ENCODE measurements at regions not wholly inside any gene's neighbourhood (a gene's known extent, or its start where the extent isn't known, plus 50 kb on each side); places are given as distances from the start of the nearest gene placed in this dataset.

DNA sequence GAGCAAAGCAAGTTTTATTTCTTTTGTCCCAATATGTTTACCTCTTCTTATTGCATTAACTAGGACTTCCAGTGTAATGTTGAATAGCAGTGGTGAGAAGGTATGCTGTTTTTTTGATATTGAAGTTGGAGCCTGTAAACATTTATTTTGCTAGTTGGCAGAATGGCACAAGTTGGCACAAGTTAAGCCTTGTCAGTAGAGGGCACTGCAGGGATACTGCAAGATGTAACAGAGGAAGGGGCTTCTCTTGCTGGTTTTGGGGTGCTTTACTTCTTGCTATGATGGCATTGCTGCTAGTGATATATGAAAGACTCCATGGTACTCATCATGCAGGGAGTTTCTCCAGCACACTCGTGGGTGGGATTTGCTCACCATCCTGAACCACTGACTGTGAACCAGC is 327.3 kb upstream of the ARX start:
- Histone ChIP-seq H3K9me3 (ENCODE audit: low read depth, low read length) (no peaks in the 10 kb centered on the region), H2AFZ (ENCODE audit: low read length) (no peak overlapping the region), H3K4me3 (ENCODE audit: insufficient read depth, low read length) (no peak overlapping the region), H3K36me3 (ENCODE audit: insufficient read depth, low read length) (no peaks in the 10 kb centered on the region), H3K4me2 (ENCODE audit: insufficient read depth, low read length) (no peak overlapping the region), H3K27me3 (ENCODE audit: insufficient read depth, low read length) (no peaks in the 10 kb centered on the region), H3K27ac (ENCODE audit: low read depth, low read length) (no peak overlapping the region), H3K4me1 (ENCODE audit: insufficient read depth, low read length) (no peaks in the 10 kb centered on the region), H3K79me2 (ENCODE audit: insufficient read depth, low read length) (no peaks in the 10 kb centered on the region), H4K20me1 (ENCODE audit: insufficient read depth, low read length) (no peaks in the 10 kb centered on the region)
- no peak for DNase-seq (ENCODE audit: insufficient read length, low spot score, missing footprints)
- TF ChIP-seq, protein P1, sequence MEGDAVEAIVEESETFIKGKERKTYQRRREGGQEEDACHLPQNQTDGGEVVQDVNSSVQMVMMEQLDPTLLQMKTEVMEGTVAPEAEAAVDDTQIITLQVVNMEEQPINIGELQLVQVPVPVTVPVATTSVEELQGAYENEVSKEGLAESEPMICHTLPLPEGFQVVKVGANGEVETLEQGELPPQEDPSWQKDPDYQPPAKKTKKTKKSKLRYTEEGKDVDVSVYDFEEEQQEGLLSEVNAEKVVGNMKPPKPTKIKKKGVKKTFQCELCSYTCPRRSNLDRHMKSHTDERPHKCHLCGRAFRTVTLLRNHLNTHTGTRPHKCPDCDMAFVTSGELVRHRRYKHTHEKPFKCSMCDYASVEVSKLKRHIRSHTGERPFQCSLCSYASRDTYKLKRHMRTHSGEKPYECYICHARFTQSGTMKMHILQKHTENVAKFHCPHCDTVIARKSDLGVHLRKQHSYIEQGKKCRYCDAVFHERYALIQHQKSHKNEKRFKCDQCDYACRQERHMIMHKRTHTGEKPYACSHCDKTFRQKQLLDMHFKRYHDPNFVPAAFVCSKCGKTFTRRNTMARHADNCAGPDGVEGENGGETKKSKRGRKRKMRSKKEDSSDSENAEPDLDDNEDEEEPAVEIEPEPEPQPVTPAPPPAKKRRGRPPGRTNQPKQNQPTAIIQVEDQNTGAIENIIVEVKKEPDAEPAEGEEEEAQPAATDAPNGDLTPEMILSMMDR (IDR thresholded peaks at IDR 0.05; ENCODE audit: extremely low read depth, low read depth, low read length) = no peak

GRCh38 chrX:25337841-25338240 is 322.1 kb upstream of the ARX start:
- Histone ChIP-seq H3K27ac (ENCODE audit: low read depth, low read length) (no peak overlapping the region), H4K20me1 (ENCODE audit: insufficient read depth, low read length) (no peaks in the 10 kb centered on the region), H2AFZ (ENCODE audit: low read length) (no peak overlapping the region), H3K36me3 (ENCODE audit: insufficient read depth, low read length) (no peaks in the 10 kb centered on the region), H3K4me1 (ENCODE audit: insufficient read depth, low read length) (no peaks in the 10 kb centered on the region), H3K27me3 (ENCODE audit: insufficient read depth, low read length) (no peaks in the 10 kb centered on the region), H3K9me3 (ENCODE audit: low read depth, low read length) (no peaks in the 10 kb centered on the region), H3K4me2 (ENCODE audit: insufficient read depth, low read length) (no peak overlapping the region), H3K4me3 (ENCODE audit: insufficient read depth, low read length) (no peak overlapping the region), H3K79me2 (ENCODE audit: insufficient read depth, low read length) (no peaks in the 10 kb centered on the region)
- TF ChIP-seq, protein P1 (IDR thresholded peaks at IDR 0.05; ENCODE audit: extremely low read depth, low read depth, low read length) = no peak
- DNase-seq (ENCODE audit: insufficient read length, low spot score, missing footprints) = no peak

GRCh38 chrX:25300994-25301393 is 285.2 kb upstream of the ARX start:
- H3K4me1 ChIP-seq (ENCODE audit: insufficient read depth, low read length) = no peaks in the 10 kb centered on the region
- no peaks in the 10 kb centered on the region for H4K20me1 ChIP-seq (ENCODE audit: insufficient read depth, low read length)
- no peak overlapping the region for H3K4me2 ChIP-seq (ENCODE audit: insufficient read depth, low read length)
- H3K27ac ChIP-seq (ENCODE audit: low read depth, low read length) = no peak overlapping the region
- H3K4me3 ChIP-seq (ENCODE audit: insufficient read depth, low read length) = no peak overlapping the region
- H2AFZ ChIP-seq (ENCODE audit: low read length) = no peak overlapping the region
- H3K79me2 ChIP-seq (ENCODE audit: insufficient read depth, low read length) = no peaks in the 10 kb centered on the region
- H3K9me3 ChIP-seq (ENCODE audit: low read depth, low read length) = no peaks in the 10 kb centered on the region
- H3K36me3 ChIP-seq (ENCODE audit: insufficient read depth, low read length) = no peaks in the 10 kb centered on the region
- TF ChIP-seq, protein P1 (IDR thresholded peaks at IDR 0.05; ENCODE audit: extremely low read depth, low read depth, low read length) = no peak
- no peaks in the 10 kb centered on the region for H3K27me3 ChIP-seq (ENCODE audit: insufficient read depth, low read length)
- DNase-seq (ENCODE audit: insufficient read length, low spot score, missing footprints) = no peak

GRCh38 chrX:25296850-25297249 is 281.1 kb upstream of the ARX start:
- no peaks in the 10 kb centered on the region for H4K20me1 ChIP-seq (ENCODE audit: insufficient read depth, low read length)
- no peak for DNase-seq (ENCODE audit: insufficient read length, low spot score, missing footprints)
- no peaks in the 10 kb centered on the region for H3K36me3 ChIP-seq (ENCODE audit: insufficient read depth, low read length)
- H3K27ac ChIP-seq (ENCODE audit: low read depth, low read length) = no peak overlapping the region
- no peak overlapping the region for H3K4me3 ChIP-seq (ENCODE audit: insufficient read depth, low read length)
- H3K9me3 ChIP-seq (ENCODE audit: low read depth, low read length) = no peaks in the 10 kb centered on the region
- H3K4me2 ChIP-seq (ENCODE audit: insufficient read depth, low read length) = no peak overlapping the region
- no peak overlapping the region for H2AFZ ChIP-seq (ENCODE audit: low read length)
- TF ChIP-seq, protein P1 (IDR thresholded peaks at IDR 0.05; ENCODE audit: extremely low read depth, low read depth, low read length) = no peak
- no peaks in the 10 kb centered on the region for H3K79me2 ChIP-seq (ENCODE audit: insufficient read depth, low read length)
- no peaks in the 10 kb centered on the region for H3K4me1 ChIP-seq (ENCODE audit: insufficient read depth, low read length)
- no peaks in the 10 kb centered on the region for H3K27me3 ChIP-seq (ENCODE audit: insufficient read depth, low read length)

Data from osteoblast (primary cell).